ENCODE measurements at regions not wholly inside any gene's neighbourhood (a gene's known extent, or its start where the extent isn't known, plus 50 kb on each side); places are given as distances from the start of the nearest gene placed in this dataset.

- Histone ChIP-seq H3K27me3 (peaks cover 0 to 3% of the 10 kb centered on the region in 2 donors), H3K9me3 (no peaks in the 10 kb centered on the region), H3K36me3 (no peaks in the 10 kb centered on the region), H3K4me1 (peaks cover 0 to 9% (median 3%) of the 10 kb centered on the region in 4 donors), H3K27ac (no peak overlapping the region), H3K4me3 (no peak overlapping the region)
- intact Hi-C loops (cut with DNase I; ENCODE audit: low total_unique reads) = no loop called here
- no peak for TF ChIP-seq CTCF (IDR thresholded peaks at IDR 0.05)
- no peak for DNase-seq
Observed at GRCh38 chr7:69276011-69276729, 322.1 kb upstream of the AUTS2 start.

GRCh38 chr7:69277366-69277765 is 320.9 kb upstream of the AUTS2 start:
- H3K27me3 ChIP-seq = peaks cover 0 to 3% of the 10 kb centered on the region in 2 donors
- DNase-seq = no peak
- H3K4me1 ChIP-seq = peaks cover 0 to 9% (median 3%) of the 10 kb centered on the region in 4 donors
- H3K36me3 ChIP-seq = no peaks in the 10 kb centered on the region
- no peak overlapping the region for H3K4me3 ChIP-seq
- H3K9me3 ChIP-seq = no peaks in the 10 kb centered on the region
- no peak overlapping the region for H3K27ac ChIP-seq
- no peak for TF ChIP-seq CTCF (IDR thresholded peaks at IDR 0.05)
- intact Hi-C loops (cut with DNase I; ENCODE audit: low total_unique reads) = no loop called here

GRCh38 chr7:69282946-69283345 is 315.3 kb upstream of the AUTS2 start:
- TF ChIP-seq CTCF (IDR thresholded peaks at IDR 0.05) = no peak
- Histone ChIP-seq H3K27me3 (no peaks in the 10 kb centered on the region), H3K27ac (no peak overlapping the region), H3K4me3 (no peak overlapping the region), H3K9me3 (no peaks in the 10 kb centered on the region), H3K36me3 (no peaks in the 10 kb centered on the region), H3K4me1 (peaks cover 0 to 14% (median 8%) of the 10 kb centered on the region in 4 donors)
- intact Hi-C loops (cut with DNase I; ENCODE audit: low total_unique reads) = no loop called here
- no peak for DNase-seq

- no peak overlapping the region for H3K4me3 ChIP-seq
- H3K9me3 ChIP-seq = no peaks in the 10 kb centered on the region
- peak in 1 of 2 donors; percentile 20 for DNase-seq
- H3K36me3 ChIP-seq = no peaks in the 10 kb centered on the region
- peaks cover 0 to 14% (median 8%) of the 10 kb centered on the region in 4 donors for H3K4me1 ChIP-seq
- H3K27me3 ChIP-seq = no peaks in the 10 kb centered on the region
- intact Hi-C loops (cut with DNase I; ENCODE audit: low total_unique reads) = no loop called here
- TF ChIP-seq CTCF (IDR thresholded peaks at IDR 0.05) = no peak
- no peak overlapping the region for H3K27ac ChIP-seq
Observed at GRCh38 chr7:69283421-69283820, 314.9 kb upstream of the AUTS2 start.

- peaks cover 0 to 14% (median 8%) of the 10 kb centered on the region in 4 donors for H3K4me1 ChIP-seq
- no peaks in the 10 kb centered on the region for H3K9me3 ChIP-seq
- no peak for DNase-seq
- no peak overlapping the region for H3K27ac ChIP-seq
- H3K4me3 ChIP-seq = no peak overlapping the region
- no peaks in the 10 kb centered on the region for H3K36me3 ChIP-seq
- intact Hi-C loops (cut with DNase I; ENCODE audit: low total_unique reads) = no loop called here
- no peak for TF ChIP-seq CTCF (IDR thresholded peaks at IDR 0.05)
- no peaks in the 10 kb centered on the region for H3K27me3 ChIP-seq
Observed at GRCh38 chr7:69285854-69286253, 312.4 kb upstream of the AUTS2 start.
